ENCODE measurements at regions not wholly inside any gene's neighbourhood (a gene's known extent, or its start where the extent isn't known, plus 50 kb on each side); places are given as distances from the start of the nearest gene placed in this dataset.

DNA sequence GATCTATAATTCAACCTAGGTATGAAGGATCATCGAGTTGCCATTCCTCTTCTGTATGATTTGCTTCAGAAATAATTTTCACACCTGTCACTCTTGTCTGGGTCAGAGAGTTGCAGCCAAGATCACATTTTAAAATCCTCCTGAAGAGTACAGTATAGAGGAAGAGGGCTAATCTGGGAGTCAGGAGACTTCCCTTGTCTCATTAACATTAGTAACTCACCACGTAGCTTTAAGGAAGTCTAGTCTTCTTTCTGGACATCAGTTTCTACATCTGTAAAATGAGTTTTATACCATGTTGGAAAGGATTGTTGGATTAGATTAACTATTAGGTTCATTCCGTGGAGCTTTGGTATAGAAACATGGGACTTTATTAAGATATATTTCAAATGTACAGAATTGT lies 109.4 kb downstream of the TDRD15 start (continued):
- TF ChIP-seq, protein P1, sequence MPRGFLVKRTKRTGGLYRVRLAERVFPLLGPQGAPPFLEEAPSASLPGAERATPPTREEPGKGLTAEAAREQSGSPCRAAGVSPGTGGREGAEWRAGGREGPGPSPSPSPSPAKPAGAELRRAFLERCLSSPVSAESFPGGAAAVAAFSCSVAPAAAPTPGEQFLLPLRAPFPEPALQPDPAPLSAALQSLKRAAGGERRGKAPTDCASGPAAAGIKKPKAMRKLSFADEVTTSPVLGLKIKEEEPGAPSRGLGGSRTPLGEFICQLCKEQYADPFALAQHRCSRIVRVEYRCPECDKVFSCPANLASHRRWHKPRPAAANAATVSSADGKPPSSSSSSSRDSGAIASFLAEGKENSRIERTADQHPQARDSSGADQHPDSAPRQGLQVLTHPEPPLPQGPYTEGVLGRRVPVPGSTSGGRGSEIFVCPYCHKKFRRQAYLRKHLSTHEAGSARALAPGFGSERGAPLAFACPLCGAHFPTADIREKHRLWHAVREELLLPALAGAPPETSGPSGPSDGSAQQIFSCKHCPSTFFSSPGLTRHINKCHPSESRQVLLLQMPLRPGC (tag by site-specific recombination; IDR thresholded peaks at IDR 0.05) = no peak
- TF ChIP-seq ZNF830 (tag by site-specific recombination; IDR thresholded peaks at IDR 0.05; ENCODE audit: low read depth) (no peak), SP3 (tag by site-specific recombination; IDR thresholded peaks at IDR 0.05) (no peak)

- TF ChIP-seq HOXD13 (CRISPR knock-in tag; IDR thresholded peaks at IDR 0.05; ENCODE audit: borderline replicate concordance) = no peak
- no peak for TF ChIP-seq ZNF791 (tag by site-specific recombination; IDR thresholded peaks at IDR 0.05)
- no peak for TF ChIP-seq ZBTB1 (tag by site-specific recombination; IDR thresholded peaks at IDR 0.05)
- TF ChIP-seq, protein P2, sequence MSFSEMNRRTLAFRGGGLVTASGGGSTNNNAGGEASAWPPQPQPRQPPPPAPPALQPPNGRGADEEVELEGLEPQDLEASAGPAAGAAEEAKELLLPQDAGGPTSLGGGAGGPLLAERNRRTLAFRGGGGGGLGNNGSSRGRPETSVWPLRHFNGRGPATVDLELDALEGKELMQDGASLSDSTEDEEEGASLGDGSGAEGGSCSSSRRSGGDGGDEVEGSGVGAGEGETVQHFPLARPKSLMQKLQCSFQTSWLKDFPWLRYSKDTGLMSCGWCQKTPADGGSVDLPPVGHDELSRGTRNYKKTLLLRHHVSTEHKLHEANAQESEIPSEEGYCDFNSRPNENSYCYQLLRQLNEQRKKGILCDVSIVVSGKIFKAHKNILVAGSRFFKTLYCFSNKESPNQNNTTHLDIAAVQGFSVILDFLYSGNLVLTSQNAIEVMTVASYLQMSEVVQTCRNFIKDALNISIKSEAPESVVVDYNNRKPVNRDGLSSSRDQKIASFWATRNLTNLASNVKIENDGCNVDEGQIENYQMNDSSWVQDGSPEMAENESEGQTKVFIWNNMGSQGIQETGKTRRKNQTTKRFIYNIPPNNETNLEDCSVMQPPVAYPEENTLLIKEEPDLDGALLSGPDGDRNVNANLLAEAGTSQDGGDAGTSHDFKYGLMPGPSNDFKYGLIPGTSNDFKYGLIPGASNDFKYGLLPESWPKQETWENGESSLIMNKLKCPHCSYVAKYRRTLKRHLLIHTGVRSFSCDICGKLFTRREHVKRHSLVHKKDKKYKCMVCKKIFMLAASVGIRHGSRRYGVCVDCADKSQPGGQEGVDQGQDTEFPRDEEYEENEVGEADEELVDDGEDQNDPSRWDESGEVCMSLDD (tag by site-specific recombination; IDR thresholded peaks at IDR 0.05) = no peak
- TF ChIP-seq ZNF266 (tag by site-specific recombination; IDR thresholded peaks at IDR 0.05; ENCODE audit: low read depth) = no peak
- no peak for TF ChIP-seq GLI2 (tag by site-specific recombination; IDR thresholded peaks at IDR 0.05; ENCODE audit: borderline replicate concordance, low read depth)
- no peak for TF ChIP-seq PRDM1 (tag by site-specific recombination; IDR thresholded peaks at IDR 0.05)
- no peak for TF ChIP-seq SP7 (tag by site-specific recombination; IDR thresholded peaks at IDR 0.05)
- no peak for TF ChIP-seq ZNF529 (tag by site-specific recombination; IDR thresholded peaks at IDR 0.05; ENCODE audit: insufficient replicate concordance)
- TF ChIP-seq, protein P3, sequence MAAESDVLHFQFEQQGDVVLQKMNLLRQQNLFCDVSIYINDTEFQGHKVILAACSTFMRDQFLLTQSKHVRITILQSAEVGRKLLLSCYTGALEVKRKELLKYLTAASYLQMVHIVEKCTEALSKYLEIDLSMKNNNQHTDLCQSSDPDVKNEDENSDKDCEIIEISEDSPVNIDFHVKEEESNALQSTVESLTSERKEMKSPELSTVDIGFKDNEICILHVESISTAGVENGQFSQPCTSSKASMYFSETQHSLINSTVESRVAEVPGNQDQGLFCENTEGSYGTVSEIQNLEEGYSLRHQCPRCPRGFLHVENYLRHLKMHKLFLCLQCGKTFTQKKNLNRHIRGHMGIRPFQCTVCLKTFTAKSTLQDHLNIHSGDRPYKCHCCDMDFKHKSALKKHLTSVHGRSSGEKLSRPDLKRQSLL (tag by site-specific recombination; IDR thresholded peaks at IDR 0.05) = no peak
- no peak for TF ChIP-seq ZNF335 (tag by site-specific recombination; conservative IDR thresholded peaks at IDR 0.05)
- TF ChIP-seq ZXDB (tag by site-specific recombination; IDR thresholded peaks at IDR 0.05) = no peak
- TF ChIP-seq ZFP41 (tag by site-specific recombination; IDR thresholded peaks at IDR 0.05; ENCODE audit: borderline replicate concordance) = no peak
- TF ChIP-seq ZNF658 (tag by site-specific recombination; IDR thresholded peaks at IDR 0.05) = no peak
- TF ChIP-seq, protein P4, sequence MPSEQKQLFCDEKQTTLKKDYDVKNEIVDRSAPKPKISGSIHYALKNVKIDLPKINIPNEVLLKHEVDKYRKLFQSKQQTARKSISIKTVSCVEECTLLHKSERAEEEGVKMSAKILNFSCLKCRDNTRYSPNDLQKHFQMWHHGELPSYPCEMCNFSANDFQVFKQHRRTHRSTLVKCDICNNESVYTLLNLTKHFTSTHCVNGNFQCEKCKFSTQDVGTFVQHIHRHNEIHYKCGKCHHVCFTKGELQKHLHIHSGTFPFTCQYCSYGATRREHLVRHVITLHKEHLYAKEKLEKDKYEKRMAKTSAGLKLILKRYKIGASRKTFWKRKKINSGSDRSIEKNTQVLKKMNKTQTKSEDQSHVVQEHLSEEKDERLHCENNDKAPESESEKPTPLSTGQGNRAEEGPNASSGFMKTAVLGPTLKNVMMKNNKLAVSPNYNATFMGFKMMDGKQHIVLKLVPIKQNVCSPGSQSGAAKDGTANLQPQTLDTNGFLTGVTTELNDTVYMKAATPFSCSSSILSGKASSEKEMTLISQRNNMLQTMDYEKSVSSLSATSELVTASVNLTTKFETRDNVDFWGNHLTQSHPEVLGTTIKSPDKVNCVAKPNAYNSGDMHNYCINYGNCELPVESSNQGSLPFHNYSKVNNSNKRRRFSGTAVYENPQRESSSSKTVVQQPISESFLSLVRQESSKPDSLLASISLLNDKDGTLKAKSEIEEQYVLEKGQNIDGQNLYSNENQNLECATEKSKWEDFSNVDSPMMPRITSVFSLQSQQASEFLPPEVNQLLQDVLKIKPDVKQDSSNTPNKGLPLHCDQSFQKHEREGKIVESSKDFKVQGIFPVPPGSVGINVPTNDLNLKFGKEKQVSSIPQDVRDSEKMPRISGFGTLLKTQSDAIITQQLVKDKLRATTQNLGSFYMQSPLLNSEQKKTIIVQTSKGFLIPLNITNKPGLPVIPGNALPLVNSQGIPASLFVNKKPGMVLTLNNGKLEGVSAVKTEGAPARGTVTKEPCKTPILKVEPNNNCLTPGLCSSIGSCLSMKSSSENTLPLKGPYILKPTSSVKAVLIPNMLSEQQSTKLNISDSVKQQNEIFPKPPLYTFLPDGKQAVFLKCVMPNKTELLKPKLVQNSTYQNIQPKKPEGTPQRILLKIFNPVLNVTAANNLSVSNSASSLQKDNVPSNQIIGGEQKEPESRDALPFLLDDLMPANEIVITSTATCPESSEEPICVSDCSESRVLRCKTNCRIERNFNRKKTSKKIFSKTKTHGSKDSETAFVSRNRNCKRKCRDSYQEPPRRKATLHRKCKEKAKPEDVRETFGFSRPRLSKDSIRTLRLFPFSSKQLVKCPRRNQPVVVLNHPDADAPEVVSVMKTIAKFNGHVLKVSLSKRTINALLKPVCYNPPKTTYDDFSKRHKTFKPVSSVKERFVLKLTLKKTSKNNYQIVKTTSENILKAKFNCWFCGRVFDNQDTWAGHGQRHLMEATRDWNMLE (tag by site-specific recombination; conservative IDR thresholded peaks at IDR 0.05; ENCODE audit: low read depth) = no peak
- H3K27ac ChIP-seq (ENCODE audit: extremely low read depth, low read depth, low read length) = no peak overlapping the region
- no peaks in the 10 kb centered on the region for H3K4me1 ChIP-seq (ENCODE audit: control insufficient read depth, insufficient read depth, low read length)
- ChIA-PET POLR2A (no interaction called here), CTCF (interaction anchor here (1.6 kb wide), 1 partner anchor 83 kb away, joined by 4 read pairs; no protein-coding TSS in a partner anchor)
- no peaks in the 10 kb centered on the region for H3K36me3 ChIP-seq (ENCODE audit: control insufficient read depth in 2 of 2, insufficient read depth in 1 of 2, low read length in 2 of 2)
- no peak overlapping the region for H3K4me3 ChIP-seq (ENCODE audit: low read depth, low read length)
- H3K9me3 ChIP-seq (ENCODE audit: control insufficient read depth, insufficient read depth, low read depth, low read length) = no peaks in the 10 kb centered on the region
These were observed 110.2 kb downstream of the TDRD15 start for GRCh38 chr2:21234001-21234400.

Measured in HEK293 (cell line).